Transverse colon (tissue), 3 donors: ENCODE measurements at regions not wholly inside any gene's neighbourhood (a gene's known extent, or its start where the extent isn't known, plus 50 kb on each side); places are given as distances from the start of the nearest gene placed in this dataset.
"Not testable (repeated sequence)": the region's sequence is repeated elsewhere in the genome, so short reads cannot be mapped to it uniquely, and the experiment has no call there.

Experiments
- CTCF ChIP-seq, 5 experiments: fragments of 200-600 bp in 3 of 5; fragments of 450-650 bp in 2 of 5; sonication (generic) in 3 of 5; IDR thresholded peaks; 1 replicate in 2 of 5; 2 replicates in 3 of 5; pipeline ENCODE4 v1.5.1; 2016 to 2017; ENCODE audit warnings: antibody characterized with exemption in 5 of 5, inconsistent platforms in 3 of 5, mild to moderate bottlenecking in 2 of 5, moderate library complexity in 1 of 5
- EP300 ChIP-seq: sonication (generic); formaldehyde crosslinking; IDR thresholded peaks from one replicate; pipeline ENCODE4 v1.6.1; 2017; ENCODE audit warnings: antibody characterized with exemption, low read depth

- not testable (repeated sequence) for TF ChIP-seq EP300; CTCF (IDR thresholded peaks at IDR 0.05)
Observed at GRCh38 chr20:19879874-19880255, 121.8 kb downstream of the RIN2 start.
